ENCODE measurements at regions not wholly inside any gene's neighbourhood (a gene's known extent, or its start where the extent isn't known, plus 50 kb on each side); places are given as distances from the start of the nearest gene placed in this dataset.
A peak's percentile ranks its signal among the peaks of the same experiment; 100 is the strongest.

DNA sequence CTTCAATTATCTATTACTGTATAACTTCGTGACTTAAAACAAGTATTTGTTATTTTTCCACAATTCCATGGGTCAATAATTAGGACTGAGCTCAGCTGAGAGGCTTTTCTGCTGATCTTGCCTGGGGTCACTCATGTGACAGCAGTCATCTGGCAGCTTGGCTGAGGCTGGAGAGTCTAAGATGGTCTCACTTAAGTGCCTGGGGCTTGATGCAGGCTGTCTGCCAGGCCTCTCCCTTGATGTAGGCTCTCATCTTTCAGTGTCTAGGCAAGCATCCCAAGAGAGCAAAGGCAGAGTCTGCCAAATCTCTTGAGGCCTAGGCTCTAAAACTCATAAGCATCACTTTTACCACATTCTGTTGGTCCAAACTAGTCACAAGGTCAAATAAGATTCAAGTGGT is 93.2 kb downstream of the NKX2-1 start:
- no peak overlapping the region for H3K27ac ChIP-seq
- DNase-seq (ENCODE audit: low spot score), result no peak

DNA sequence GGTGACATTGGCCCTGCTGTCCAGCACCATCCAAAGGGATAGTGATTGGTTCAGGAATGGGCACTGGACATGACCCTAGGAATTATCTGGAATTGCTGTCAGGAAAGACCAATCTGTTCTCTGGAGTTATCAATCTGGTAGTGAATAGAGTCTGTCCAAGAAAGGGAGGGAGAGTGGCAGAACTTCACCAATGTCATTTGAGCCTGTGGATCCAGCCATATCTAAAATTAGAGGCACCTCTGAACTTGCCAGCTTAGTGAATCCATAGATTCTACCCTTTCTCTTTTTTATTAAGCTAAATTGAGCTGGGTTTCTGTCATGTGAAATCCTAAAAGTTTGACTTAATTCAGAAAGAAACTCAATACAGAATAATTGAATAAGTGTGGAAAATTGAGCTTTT is 93.9 kb downstream of the NKX2-1 start:
- peaks cover 33% of the 10 kb centered on the region for H3K4me1 ChIP-seq
- peaks cover 51% of the 10 kb centered on the region for H3K27me3 Mint-ChIP-seq (ENCODE audit: insufficient read depth, low read depth)
- no peaks in the 10 kb centered on the region for H3K36me3 Mint-ChIP-seq
- H3K27me3 ChIP-seq, result peaks cover 100% of the 10 kb centered on the region
- no peak overlapping the region for H3K4me3 Mint-ChIP-seq
- H3K79me2 ChIP-seq (ENCODE audit: low read depth), result no peaks in the 10 kb centered on the region
- TF ChIP-seq EZH2phosphoT487 (IDR thresholded peaks at IDR 0.05) (no peak), EZH2 (IDR thresholded peaks at IDR 0.05) (no peak)
- TF ChIP-seq, protein P1, sequence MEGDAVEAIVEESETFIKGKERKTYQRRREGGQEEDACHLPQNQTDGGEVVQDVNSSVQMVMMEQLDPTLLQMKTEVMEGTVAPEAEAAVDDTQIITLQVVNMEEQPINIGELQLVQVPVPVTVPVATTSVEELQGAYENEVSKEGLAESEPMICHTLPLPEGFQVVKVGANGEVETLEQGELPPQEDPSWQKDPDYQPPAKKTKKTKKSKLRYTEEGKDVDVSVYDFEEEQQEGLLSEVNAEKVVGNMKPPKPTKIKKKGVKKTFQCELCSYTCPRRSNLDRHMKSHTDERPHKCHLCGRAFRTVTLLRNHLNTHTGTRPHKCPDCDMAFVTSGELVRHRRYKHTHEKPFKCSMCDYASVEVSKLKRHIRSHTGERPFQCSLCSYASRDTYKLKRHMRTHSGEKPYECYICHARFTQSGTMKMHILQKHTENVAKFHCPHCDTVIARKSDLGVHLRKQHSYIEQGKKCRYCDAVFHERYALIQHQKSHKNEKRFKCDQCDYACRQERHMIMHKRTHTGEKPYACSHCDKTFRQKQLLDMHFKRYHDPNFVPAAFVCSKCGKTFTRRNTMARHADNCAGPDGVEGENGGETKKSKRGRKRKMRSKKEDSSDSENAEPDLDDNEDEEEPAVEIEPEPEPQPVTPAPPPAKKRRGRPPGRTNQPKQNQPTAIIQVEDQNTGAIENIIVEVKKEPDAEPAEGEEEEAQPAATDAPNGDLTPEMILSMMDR (IDR thresholded peaks at IDR 0.05), result no peak
- peaks cover 19% of the 10 kb centered on the region for H3K4me1 Mint-ChIP-seq
- H2AFZ ChIP-seq (replicated peaks), result no peak overlapping the region
- no peaks in the 10 kb centered on the region for H3K9me3 Mint-ChIP-seq
- no peak overlapping the region for H3K27ac Mint-ChIP-seq
- DNase-seq (ENCODE audit: low spot score), result no peak
- H3K36me3 ChIP-seq, result no peaks in the 10 kb centered on the region
- H3K27ac ChIP-seq, result no peak overlapping the region
- no peak overlapping the region for H3K9ac ChIP-seq
- H3K9me3 ChIP-seq (ENCODE audit: low read depth), result no peaks in the 10 kb centered on the region
- peaks cover 11% of the 10 kb centered on the region for H3F3A ChIP-seq (ENCODE audit: low read depth)
- H3K4me2 ChIP-seq, result no peak overlapping the region
- no peak overlapping the region for H3K4me3 ChIP-seq
- H4K20me1 ChIP-seq (ENCODE audit: low read depth), result peaks cover 2% of the 10 kb centered on the region

More for the DNA sequence above, 93.2 kb downstream of the NKX2-1 start:
- no peak overlapping the region for H3K4me2 ChIP-seq
- TF ChIP-seq EZH2phosphoT487 (IDR thresholded peaks at IDR 0.05) (no peak), EZH2 (IDR thresholded peaks at IDR 0.05) (no peak)
- TF ChIP-seq, protein P1 (IDR thresholded peaks at IDR 0.05), result no peak
- H3K9ac ChIP-seq, result no peak overlapping the region
- peaks cover 32% of the 10 kb centered on the region for H3K4me1 ChIP-seq
- Mint-ChIP-seq H3K36me3 (no peaks in the 10 kb centered on the region), H3K4me1 (peaks cover 19% of the 10 kb centered on the region), H3K27me3 (ENCODE audit: insufficient read depth, low read depth) (peaks cover 46% of the 10 kb centered on the region), H3K4me3 (no peak overlapping the region), H3K27ac (no peak overlapping the region), H3K9me3 (no peaks in the 10 kb centered on the region)
- H4K20me1 ChIP-seq (ENCODE audit: low read depth), result no peaks in the 10 kb centered on the region
- no peaks in the 10 kb centered on the region for H3K79me2 ChIP-seq (ENCODE audit: low read depth)
- peaks cover 11% of the 10 kb centered on the region for H3F3A ChIP-seq (ENCODE audit: low read depth)
- H3K27me3 ChIP-seq, result peaks cover 96% of the 10 kb centered on the region
- no peaks in the 10 kb centered on the region for H3K9me3 ChIP-seq (ENCODE audit: low read depth)
- H2AFZ ChIP-seq (replicated peaks), result no peak overlapping the region
- no peak overlapping the region for H3K4me3 ChIP-seq
- no peaks in the 10 kb centered on the region for H3K36me3 ChIP-seq

DNA sequence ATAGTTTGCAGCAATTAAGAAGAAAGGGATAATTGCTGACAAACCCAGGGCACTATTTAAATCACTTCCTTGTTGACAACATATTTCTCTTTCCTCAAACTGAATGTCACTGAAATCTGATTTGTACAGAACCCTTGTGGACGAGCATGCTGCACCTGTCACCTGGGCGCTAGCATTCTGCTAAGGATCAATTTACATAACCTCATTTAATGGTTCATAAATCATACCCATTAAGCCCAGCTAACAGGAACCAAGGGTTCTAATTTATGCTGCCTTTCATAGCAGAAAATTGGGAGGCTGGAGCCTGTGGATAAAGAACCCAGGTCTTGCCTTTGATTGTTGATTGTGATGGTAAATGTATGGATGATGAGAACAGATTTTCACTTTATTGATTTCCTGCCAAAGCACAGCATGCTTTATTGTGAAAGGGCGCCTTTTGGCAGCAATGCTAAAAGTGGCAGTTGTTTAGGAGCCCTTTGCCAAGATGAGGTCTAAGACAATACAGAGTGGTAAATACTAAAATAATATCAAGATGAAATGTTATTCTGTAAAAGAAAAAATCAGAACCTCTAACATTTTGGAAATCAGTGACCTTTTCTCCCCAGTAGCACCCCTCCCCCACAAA is 95.4 kb downstream of the NKX2-1 start:
- no peak for DNase-seq (ENCODE audit: low spot score)
- H2AFZ ChIP-seq (replicated peaks), result no peak overlapping the region
- H3K36me3 ChIP-seq, result no peaks in the 10 kb centered on the region
- peaks cover 48% of the 10 kb centered on the region for H3K4me1 ChIP-seq
- Mint-ChIP-seq H3K9me3 (no peaks in the 10 kb centered on the region), H3K36me3 (no peaks in the 10 kb centered on the region), H3K4me3 (no peak overlapping the region), H3K27ac (no peak overlapping the region), H3K27me3 (ENCODE audit: insufficient read depth, low read depth) (peaks cover 59% of the 10 kb centered on the region), H3K4me1 (peaks cover 19% of the 10 kb centered on the region)
- peaks cover 19% of the 10 kb centered on the region for H3F3A ChIP-seq (ENCODE audit: low read depth)
- peaks cover 100% of the 10 kb centered on the region for H3K27me3 ChIP-seq
- no peak overlapping the region for H3K4me3 ChIP-seq
- H4K20me1 ChIP-seq (ENCODE audit: low read depth), result peaks cover 11% of the 10 kb centered on the region
- H3K9me3 ChIP-seq (ENCODE audit: low read depth), result no peaks in the 10 kb centered on the region
- TF ChIP-seq EZH2 (IDR thresholded peaks at IDR 0.05) (no peak), EZH2phosphoT487 (IDR thresholded peaks at IDR 0.05) (no peak)
- TF ChIP-seq, protein P1 (IDR thresholded peaks at IDR 0.05), result no peak
- no peak overlapping the region for H3K27ac ChIP-seq
- H3K79me2 ChIP-seq (ENCODE audit: low read depth), result no peaks in the 10 kb centered on the region
- no peak overlapping the region for H3K9ac ChIP-seq
- H3K4me2 ChIP-seq, result peak overlapping the region; percentile 59
